ENCODE measurements at regions not wholly inside any gene's neighbourhood (a gene's known extent, or its start where the extent isn't known, plus 50 kb on each side); places are given as distances from the start of the nearest gene placed in this dataset.

- DNase-seq (ENCODE audit: low spot score) = no peak
These were observed 226.0 kb upstream of the ANO3 start for GRCh38 chr11:26105762-26106423.

GRCh38 chr11:26106726-26107125 lies 225.2 kb upstream of the ANO3 start:
- no peak for DNase-seq (ENCODE audit: low spot score)

GRCh38 chr11:26109658-26110368 lies 222.1 kb upstream of the ANO3 start:
- DNase-seq (ENCODE audit: low spot score) = no peak

GRCh38 chr11:26112264-26112663 lies 219.7 kb upstream of the ANO3 start:
- no peak for DNase-seq (ENCODE audit: low spot score)

- no peak for DNase-seq (ENCODE audit: low spot score)
These were observed 210.5 kb upstream of the ANO3 start for GRCh38 chr11:26121466-26121865.

- no peak for DNase-seq (ENCODE audit: low spot score)
These were observed 205.2 kb upstream of the ANO3 start for GRCh38 chr11:26126741-26127140.

- DNase-seq (ENCODE audit: low spot score) = no peak
These were observed 204.6 kb upstream of the ANO3 start for GRCh38 chr11:26127336-26127735.

- no peak for DNase-seq (ENCODE audit: low spot score)
These were observed 200.5 kb upstream of the ANO3 start for GRCh38 chr11:26131406-26131805.

- no peak for DNase-seq (ENCODE audit: low spot score)
These were observed 197.9 kb upstream of the ANO3 start for GRCh38 chr11:26134053-26134452.

GRCh38 chr11:26134481-26135355 lies 197.2 kb upstream of the ANO3 start:
- no peak for DNase-seq (ENCODE audit: low spot score)

GRCh38 chr11:26137651-26138050 lies 194.3 kb upstream of the ANO3 start:
- no peak for DNase-seq (ENCODE audit: low spot score)

GRCh38 chr11:26142891-26143290 lies 189.0 kb upstream of the ANO3 start:
- DNase-seq (ENCODE audit: low spot score) = no peak

- no peak for DNase-seq (ENCODE audit: low spot score)
These were observed 188.2 kb upstream of the ANO3 start for GRCh38 chr11:26143566-26144290.

- DNase-seq (ENCODE audit: low spot score) = no peak
These were observed 187.6 kb upstream of the ANO3 start for GRCh38 chr11:26144291-26144690.

GRCh38 chr11:26144911-26145310 lies 187.0 kb upstream of the ANO3 start:
- DNase-seq (ENCODE audit: low spot score) = no peak

GRCh38 chr11:26149585-26149984 lies 182.3 kb upstream of the ANO3 start:
- no peak for DNase-seq (ENCODE audit: low spot score)

- no peak for DNase-seq (ENCODE audit: low spot score)
These were observed 181.9 kb upstream of the ANO3 start for GRCh38 chr11:26150031-26150430.

GRCh38 chr11:26158251-26158650 lies 173.7 kb upstream of the ANO3 start:
- no peak for DNase-seq (ENCODE audit: low spot score)

GRCh38 chr11:26162291-26162690 lies 169.6 kb upstream of the ANO3 start:
- no peak for DNase-seq (ENCODE audit: low spot score)

GRCh38 chr11:26186389-26186788 lies 145.5 kb upstream of the ANO3 start:
- no peak for DNase-seq (ENCODE audit: low spot score)

GRCh38 chr11:26187639-26188038 lies 144.3 kb upstream of the ANO3 start:
- DNase-seq (ENCODE audit: low spot score) = no peak

GRCh38 chr11:26188554-26188953 lies 143.4 kb upstream of the ANO3 start:
- no peak for DNase-seq (ENCODE audit: low spot score)

Measured in CD4-positive, alpha-beta T cell treated with Interleukin-15 for 4 hours (primary cell).